ENCODE measurements at regions not wholly inside any gene's neighbourhood (a gene's known extent, or its start where the extent isn't known, plus 50 kb on each side); places are given as distances from the start of the nearest gene placed in this dataset.

DNA sequence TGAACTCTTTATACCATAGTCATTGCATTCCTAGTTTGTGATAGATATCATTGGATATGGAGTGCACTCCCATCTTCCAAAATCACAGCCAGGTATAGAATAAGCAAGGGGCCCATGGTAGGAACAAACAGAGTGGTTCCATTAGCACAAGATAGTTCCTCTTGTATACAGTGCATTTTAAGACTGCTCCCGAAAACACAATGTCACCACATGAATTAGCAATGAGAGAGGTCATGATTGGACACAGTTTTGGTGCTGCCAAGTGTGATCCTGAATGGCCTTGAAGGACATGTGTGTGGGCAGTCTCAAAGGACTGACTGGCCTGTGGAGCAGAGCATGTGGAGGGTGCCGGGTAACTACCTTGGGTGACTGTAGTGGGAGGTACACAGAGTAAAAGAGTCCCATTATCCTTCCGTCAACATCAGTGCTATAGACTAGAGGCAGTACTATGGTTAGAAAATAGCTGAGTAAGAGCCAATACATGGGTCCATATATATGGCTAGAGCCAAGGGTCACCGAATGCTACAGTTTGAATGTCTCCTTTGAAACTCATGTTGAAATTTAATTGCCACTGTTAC lies 549.9 kb downstream of the DSC3 start:
- TF ChIP-seq, protein P1, sequence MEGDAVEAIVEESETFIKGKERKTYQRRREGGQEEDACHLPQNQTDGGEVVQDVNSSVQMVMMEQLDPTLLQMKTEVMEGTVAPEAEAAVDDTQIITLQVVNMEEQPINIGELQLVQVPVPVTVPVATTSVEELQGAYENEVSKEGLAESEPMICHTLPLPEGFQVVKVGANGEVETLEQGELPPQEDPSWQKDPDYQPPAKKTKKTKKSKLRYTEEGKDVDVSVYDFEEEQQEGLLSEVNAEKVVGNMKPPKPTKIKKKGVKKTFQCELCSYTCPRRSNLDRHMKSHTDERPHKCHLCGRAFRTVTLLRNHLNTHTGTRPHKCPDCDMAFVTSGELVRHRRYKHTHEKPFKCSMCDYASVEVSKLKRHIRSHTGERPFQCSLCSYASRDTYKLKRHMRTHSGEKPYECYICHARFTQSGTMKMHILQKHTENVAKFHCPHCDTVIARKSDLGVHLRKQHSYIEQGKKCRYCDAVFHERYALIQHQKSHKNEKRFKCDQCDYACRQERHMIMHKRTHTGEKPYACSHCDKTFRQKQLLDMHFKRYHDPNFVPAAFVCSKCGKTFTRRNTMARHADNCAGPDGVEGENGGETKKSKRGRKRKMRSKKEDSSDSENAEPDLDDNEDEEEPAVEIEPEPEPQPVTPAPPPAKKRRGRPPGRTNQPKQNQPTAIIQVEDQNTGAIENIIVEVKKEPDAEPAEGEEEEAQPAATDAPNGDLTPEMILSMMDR (conservative IDR thresholded peaks at IDR 0.05), result no peak
- TF ChIP-seq ZFX (IDR thresholded peaks at IDR 0.05), result no peak
